ENCODE measurements at regions not wholly inside any gene's neighbourhood (a gene's known extent, or its start where the extent isn't known, plus 50 kb on each side); places are given as distances from the start of the nearest gene placed in this dataset.
"Not testable (repeated sequence)": the region's sequence is repeated elsewhere in the genome, so short reads cannot be mapped to it uniquely, and the experiment has no call there.

GRCh38 chr17:59492091-59492451 is 73.3 kb upstream of the DHX40 start:
- H3K4me3 ChIP-seq (ENCODE audit: low read length in 2 of 2): no peak overlapping the region
- no peaks in the 10 kb centered on the region for H3K4me1 ChIP-seq (ENCODE audit: control insufficient read depth in 2 of 2, insufficient read depth in 2 of 2, low read length in 2 of 2)
- no peaks in the 10 kb centered on the region for H3K9me3 ChIP-seq (ENCODE audit: control insufficient read depth in 2 of 2, low read length in 2 of 2)
- no peak overlapping the region for H3K9ac ChIP-seq (ENCODE audit: low read depth in 1 of 2, low read length in 2 of 2)
- H3K27me3 ChIP-seq (ENCODE audit: control insufficient read depth in 2 of 2, insufficient read depth in 2 of 2, low read length in 2 of 2): no peaks in the 10 kb centered on the region
- H3K36me3 ChIP-seq (ENCODE audit: control insufficient read depth in 2 of 2, insufficient read depth in 2 of 2, low read length in 2 of 2): no peaks in the 10 kb centered on the region
- no peak overlapping the region for H3K27ac ChIP-seq (ENCODE audit: low read depth in 2 of 2, low read length in 2 of 2)

- H3K4me1 ChIP-seq (ENCODE audit: control insufficient read depth in 2 of 2, insufficient read depth in 2 of 2, low read length in 2 of 2): no peaks in the 10 kb centered on the region
Observed at GRCh38 chr17:59493867-59494266, 71.5 kb upstream of the DHX40 start.

GRCh38 chr17:59494757-59495368 is 70.5 kb upstream of the DHX40 start:
- H3K36me3 ChIP-seq (ENCODE audit: control insufficient read depth in 2 of 2, insufficient read depth in 2 of 2, low read length in 2 of 2): no peaks in the 10 kb centered on the region
- H3K27ac ChIP-seq (ENCODE audit: low read depth in 2 of 2, low read length in 2 of 2): no peak overlapping the region
- no peaks in the 10 kb centered on the region for H3K4me1 ChIP-seq (ENCODE audit: control insufficient read depth in 2 of 2, insufficient read depth in 2 of 2, low read length in 2 of 2)
- no peak overlapping the region for H3K4me3 ChIP-seq (ENCODE audit: low read length in 2 of 2)
- no peaks in the 10 kb centered on the region for H3K9me3 ChIP-seq (ENCODE audit: control insufficient read depth in 2 of 2, low read length in 2 of 2)
- H3K9ac ChIP-seq (ENCODE audit: low read depth in 1 of 2, low read length in 2 of 2): no peak overlapping the region
- no peaks in the 10 kb centered on the region for H3K27me3 ChIP-seq (ENCODE audit: control insufficient read depth in 2 of 2, insufficient read depth in 2 of 2, low read length in 2 of 2)

More at GRCh38 chr17:59493867-59494266, 71.5 kb upstream of the DHX40 start:
- Histone ChIP-seq H3K4me3 (ENCODE audit: low read length in 2 of 2) (no peak overlapping the region), H3K27ac (ENCODE audit: low read depth in 2 of 2, low read length in 2 of 2) (no peak overlapping the region), H3K9me3 (ENCODE audit: control insufficient read depth in 2 of 2, low read length in 2 of 2) (no peaks in the 10 kb centered on the region), H3K9ac (ENCODE audit: low read depth in 1 of 2, low read length in 2 of 2) (no peak overlapping the region), H3K36me3 (ENCODE audit: control insufficient read depth in 2 of 2, insufficient read depth in 2 of 2, low read length in 2 of 2) (no peaks in the 10 kb centered on the region), H3K27me3 (ENCODE audit: control insufficient read depth in 2 of 2, insufficient read depth in 2 of 2, low read length in 2 of 2) (no peaks in the 10 kb centered on the region)

GRCh38 chr17:59496178-59496577 is 69.2 kb upstream of the DHX40 start:
- Histone ChIP-seq H3K27ac (ENCODE audit: low read depth in 2 of 2, low read length in 2 of 2) (no peak overlapping the region), H3K4me3 (ENCODE audit: low read length in 2 of 2) (no peak overlapping the region), H3K27me3 (ENCODE audit: control insufficient read depth in 2 of 2, insufficient read depth in 2 of 2, low read length in 2 of 2) (no peaks in the 10 kb centered on the region), H3K9me3 (ENCODE audit: control insufficient read depth in 2 of 2, low read length in 2 of 2) (no peaks in the 10 kb centered on the region), H3K4me1 (ENCODE audit: control insufficient read depth in 2 of 2, insufficient read depth in 2 of 2, low read length in 2 of 2) (no peaks in the 10 kb centered on the region), H3K36me3 (ENCODE audit: control insufficient read depth in 2 of 2, insufficient read depth in 2 of 2, low read length in 2 of 2) (no peaks in the 10 kb centered on the region), H3K9ac (ENCODE audit: low read depth in 1 of 2, low read length in 2 of 2) (no peak overlapping the region)

GRCh38 chr17:59498530-59499307 is 66.7 kb upstream of the DHX40 start:
- H3K27ac ChIP-seq (ENCODE audit: low read depth in 2 of 2, low read length in 2 of 2): no peak overlapping the region
- no peaks in the 10 kb centered on the region for H3K9me3 ChIP-seq (ENCODE audit: control insufficient read depth in 2 of 2, low read length in 2 of 2)
- H3K36me3 ChIP-seq (ENCODE audit: control insufficient read depth in 2 of 2, insufficient read depth in 2 of 2, low read length in 2 of 2): no peaks in the 10 kb centered on the region
- no peak overlapping the region for H3K9ac ChIP-seq (ENCODE audit: low read depth in 1 of 2, low read length in 2 of 2)
- no peaks in the 10 kb centered on the region for H3K4me1 ChIP-seq (ENCODE audit: control insufficient read depth in 2 of 2, insufficient read depth in 2 of 2, low read length in 2 of 2)
- no peak overlapping the region for H3K4me3 ChIP-seq (ENCODE audit: low read length in 2 of 2)
- no peaks in the 10 kb centered on the region for H3K27me3 ChIP-seq (ENCODE audit: control insufficient read depth in 2 of 2, insufficient read depth in 2 of 2, low read length in 2 of 2)

GRCh38 chr17:59500086-59500655 is 65.2 kb upstream of the DHX40 start:
- not testable (repeated sequence) for H3K4me3 ChIP-seq (ENCODE audit: low read length in 2 of 2); H3K27me3 ChIP-seq (ENCODE audit: control insufficient read depth in 2 of 2, insufficient read depth in 2 of 2, low read length in 2 of 2); H3K36me3 ChIP-seq (ENCODE audit: control insufficient read depth in 2 of 2, insufficient read depth in 2 of 2, low read length in 2 of 2); H3K9ac ChIP-seq (ENCODE audit: low read depth in 1 of 2, low read length in 2 of 2); H3K27ac ChIP-seq (ENCODE audit: low read depth in 2 of 2, low read length in 2 of 2); H3K4me1 ChIP-seq (ENCODE audit: control insufficient read depth in 2 of 2, insufficient read depth in 2 of 2, low read length in 2 of 2); H3K9me3 ChIP-seq (ENCODE audit: control insufficient read depth in 2 of 2, low read length in 2 of 2)

- no peak overlapping the region for H3K4me3 ChIP-seq (ENCODE audit: low read length in 2 of 2)
- H3K9ac ChIP-seq (ENCODE audit: low read depth in 1 of 2, low read length in 2 of 2): no peak overlapping the region
- H3K36me3 ChIP-seq (ENCODE audit: control insufficient read depth in 2 of 2, insufficient read depth in 2 of 2, low read length in 2 of 2): no peaks in the 10 kb centered on the region
- H3K27me3 ChIP-seq (ENCODE audit: control insufficient read depth in 2 of 2, insufficient read depth in 2 of 2, low read length in 2 of 2): no peaks in the 10 kb centered on the region
- no peaks in the 10 kb centered on the region for H3K4me1 ChIP-seq (ENCODE audit: control insufficient read depth in 2 of 2, insufficient read depth in 2 of 2, low read length in 2 of 2)
- H3K9me3 ChIP-seq (ENCODE audit: control insufficient read depth in 2 of 2, low read length in 2 of 2): no peaks in the 10 kb centered on the region
- H3K27ac ChIP-seq (ENCODE audit: low read depth in 2 of 2, low read length in 2 of 2): no peak overlapping the region
Observed at GRCh38 chr17:59501690-59502089, 63.7 kb upstream of the DHX40 start.

GRCh38 chr17:59502800-59503199 is 62.6 kb upstream of the DHX40 start:
- Histone ChIP-seq H3K36me3 (ENCODE audit: control insufficient read depth in 2 of 2, insufficient read depth in 2 of 2, low read length in 2 of 2) (no peaks in the 10 kb centered on the region), H3K9ac (ENCODE audit: low read depth in 1 of 2, low read length in 2 of 2) (no peak overlapping the region), H3K27ac (ENCODE audit: low read depth in 2 of 2, low read length in 2 of 2) (no peak overlapping the region), H3K9me3 (ENCODE audit: control insufficient read depth in 2 of 2, low read length in 2 of 2) (no peaks in the 10 kb centered on the region), H3K4me3 (ENCODE audit: low read length in 2 of 2) (no peak overlapping the region), H3K4me1 (ENCODE audit: control insufficient read depth in 2 of 2, insufficient read depth in 2 of 2, low read length in 2 of 2) (peaks cover 0 to 4% of the 10 kb centered on the region in 2 donors), H3K27me3 (ENCODE audit: control insufficient read depth in 2 of 2, insufficient read depth in 2 of 2, low read length in 2 of 2) (no peaks in the 10 kb centered on the region)

GRCh38 chr17:59503500-59503899 is 61.9 kb upstream of the DHX40 start:
- Histone ChIP-seq H3K4me3 (ENCODE audit: low read length in 2 of 2) (no peak overlapping the region), H3K9me3 (ENCODE audit: control insufficient read depth in 2 of 2, low read length in 2 of 2) (no peaks in the 10 kb centered on the region), H3K27ac (ENCODE audit: low read depth in 2 of 2, low read length in 2 of 2) (no peak overlapping the region), H3K4me1 (ENCODE audit: control insufficient read depth in 2 of 2, insufficient read depth in 2 of 2, low read length in 2 of 2) (peaks cover 0 to 5% of the 10 kb centered on the region in 2 donors), H3K36me3 (ENCODE audit: control insufficient read depth in 2 of 2, insufficient read depth in 2 of 2, low read length in 2 of 2) (no peaks in the 10 kb centered on the region), H3K9ac (ENCODE audit: low read depth in 1 of 2, low read length in 2 of 2) (no peak overlapping the region), H3K27me3 (ENCODE audit: control insufficient read depth in 2 of 2, insufficient read depth in 2 of 2, low read length in 2 of 2) (no peaks in the 10 kb centered on the region)

- Histone ChIP-seq H3K9ac (ENCODE audit: low read depth in 1 of 2, low read length in 2 of 2) (no peak overlapping the region), H3K27ac (ENCODE audit: low read depth in 2 of 2, low read length in 2 of 2) (no peak overlapping the region), H3K9me3 (ENCODE audit: control insufficient read depth in 2 of 2, low read length in 2 of 2) (no peaks in the 10 kb centered on the region), H3K36me3 (ENCODE audit: control insufficient read depth in 2 of 2, insufficient read depth in 2 of 2, low read length in 2 of 2) (no peaks in the 10 kb centered on the region), H3K27me3 (ENCODE audit: control insufficient read depth in 2 of 2, insufficient read depth in 2 of 2, low read length in 2 of 2) (no peaks in the 10 kb centered on the region), H3K4me1 (ENCODE audit: control insufficient read depth in 2 of 2, insufficient read depth in 2 of 2, low read length in 2 of 2) (peaks cover 0 to 5% of the 10 kb centered on the region in 2 donors), H3K4me3 (ENCODE audit: low read length in 2 of 2) (no peak overlapping the region)
Observed at GRCh38 chr17:59504821-59505220, 60.6 kb upstream of the DHX40 start.

Data from mucosa of rectum (tissue), 2 donors.